ENCODE measurements at regions not wholly inside any gene's neighbourhood (a gene's known extent, or its start where the extent isn't known, plus 50 kb on each side); places are given as distances from the start of the nearest gene placed in this dataset.
"Not testable (repeated sequence)": the region's sequence is repeated elsewhere in the genome, so short reads cannot be mapped to it uniquely, and the experiment has no call there.

- Mint-ChIP-seq H3K4me1 (ENCODE audit: low read depth, unreplicated experiment) (no peaks in the 10 kb centered on the region), H3K27ac (ENCODE audit: unreplicated experiment) (no peak overlapping the region), H3K27me3 (ENCODE audit: unreplicated experiment) (no peaks in the 10 kb centered on the region), H3K9me3 (ENCODE audit: unreplicated experiment) (no peaks in the 10 kb centered on the region), H3K36me3 (ENCODE audit: unreplicated experiment) (no peaks in the 10 kb centered on the region), H3K4me3 (ENCODE audit: unreplicated experiment) (no peak overlapping the region)
- DNase-seq: no peak
- TF ChIP-seq CTCF (IDR thresholded peaks at IDR 0.05; ENCODE audit: partially characterized antibody, unreplicated experiment): no peak
Measured at GRCh38 chrX:27163236-27163635, 299.9 kb downstream of the PPP4R3C start.

- H3K36me3 Mint-ChIP-seq (ENCODE audit: unreplicated experiment): no peaks in the 10 kb centered on the region
- DNase-seq: no peak
- TF ChIP-seq CTCF (IDR thresholded peaks at IDR 0.05; ENCODE audit: partially characterized antibody, unreplicated experiment): no peak
- no peaks in the 10 kb centered on the region for H3K27me3 Mint-ChIP-seq (ENCODE audit: unreplicated experiment)
- H3K4me3 Mint-ChIP-seq (ENCODE audit: unreplicated experiment): no peak overlapping the region
- no peaks in the 10 kb centered on the region for H3K4me1 Mint-ChIP-seq (ENCODE audit: low read depth, unreplicated experiment)
- no peaks in the 10 kb centered on the region for H3K9me3 Mint-ChIP-seq (ENCODE audit: unreplicated experiment)
- no peak overlapping the region for H3K27ac Mint-ChIP-seq (ENCODE audit: unreplicated experiment)
Measured at GRCh38 chrX:27162496-27162895, 300.6 kb downstream of the PPP4R3C start.

- H3K27ac Mint-ChIP-seq (ENCODE audit: unreplicated experiment); DNase-seq; H3K9me3 Mint-ChIP-seq (ENCODE audit: unreplicated experiment); H3K4me1 Mint-ChIP-seq (ENCODE audit: low read depth, unreplicated experiment); H3K36me3 Mint-ChIP-seq (ENCODE audit: unreplicated experiment); H3K4me3 Mint-ChIP-seq (ENCODE audit: unreplicated experiment); H3K27me3 Mint-ChIP-seq (ENCODE audit: unreplicated experiment): not testable (repeated sequence)
Measured at GRCh38 chrX:27156921-27157320, 306.2 kb downstream of the PPP4R3C start.

GRCh38 chrX:27136325-27136724 lies 326.8 kb downstream of the PPP4R3C start:
- Mint-ChIP-seq H3K27me3 (ENCODE audit: unreplicated experiment) (no peaks in the 10 kb centered on the region), H3K4me3 (ENCODE audit: unreplicated experiment) (no peak overlapping the region), H3K4me1 (ENCODE audit: low read depth, unreplicated experiment) (no peaks in the 10 kb centered on the region), H3K36me3 (ENCODE audit: unreplicated experiment) (no peaks in the 10 kb centered on the region), H3K27ac (ENCODE audit: unreplicated experiment) (no peak overlapping the region), H3K9me3 (ENCODE audit: unreplicated experiment) (no peaks in the 10 kb centered on the region)
- DNase-seq: no peak
- no peak for TF ChIP-seq CTCF (IDR thresholded peaks at IDR 0.05; ENCODE audit: partially characterized antibody, unreplicated experiment)

- H3K9me3 Mint-ChIP-seq (ENCODE audit: unreplicated experiment): peaks cover 2% of the 10 kb centered on the region
- H3K4me1 Mint-ChIP-seq (ENCODE audit: low read depth, unreplicated experiment): no peaks in the 10 kb centered on the region
- H3K27me3 Mint-ChIP-seq (ENCODE audit: unreplicated experiment): no peaks in the 10 kb centered on the region
- no peak for DNase-seq
- TF ChIP-seq CTCF (IDR thresholded peaks at IDR 0.05; ENCODE audit: partially characterized antibody, unreplicated experiment): no peak
- H3K4me3 Mint-ChIP-seq (ENCODE audit: unreplicated experiment): no peak overlapping the region
- no peak overlapping the region for H3K27ac Mint-ChIP-seq (ENCODE audit: unreplicated experiment)
- H3K36me3 Mint-ChIP-seq (ENCODE audit: unreplicated experiment): no peaks in the 10 kb centered on the region
Measured at GRCh38 chrX:27132862-27133261, 330.3 kb downstream of the PPP4R3C start.

- not testable (repeated sequence) for H3K27ac Mint-ChIP-seq (ENCODE audit: unreplicated experiment); H3K4me3 Mint-ChIP-seq (ENCODE audit: unreplicated experiment); H3K36me3 Mint-ChIP-seq (ENCODE audit: unreplicated experiment); H3K4me1 Mint-ChIP-seq (ENCODE audit: low read depth, unreplicated experiment); H3K9me3 Mint-ChIP-seq (ENCODE audit: unreplicated experiment); H3K27me3 Mint-ChIP-seq (ENCODE audit: unreplicated experiment)
- DNase-seq: peak; percentile 11
Measured at GRCh38 chrX:27087176-27087575, 376.0 kb downstream of the PPP4R3C start.

Measured in glutamatergic neuron (in vitro differentiated cells).